BJ (cell line): ENCODE measurements at regions not wholly inside any gene's neighbourhood (a gene's known extent, or its start where the extent isn't known, plus 50 kb on each side); places are given as distances from the start of the nearest gene placed in this dataset.
"Not testable (repeated sequence)": the region's sequence is repeated elsewhere in the genome, so short reads cannot be mapped to it uniquely, and the experiment has no call there.

Experiments
- CTCF ChIA-PET: fragments of 350-600 bp; formaldehyde crosslinking; extraction: SDS; loops from one replicate; lab custom pipeline; 2021; ENCODE audit warnings: antibody characterized with exemption, inconsistent platforms; lab: Yijun Ruan, JAX
- POLR2A ChIA-PET: fragments of 300-600 bp; sonication (Branson Sonifier 250); formaldehyde crosslinking; extraction: SDS; loops from one replicate; lab custom pipeline; 2021; ENCODE audit warnings: antibody characterized with exemption; lab: Charles Lee
- DNase-seq: peaks from one replicate; pipeline ENCODE4 v3.0.0-alpha.2; 2011; ENCODE audit warnings: low read depth
- H3K27me3 ChIP-seq: 2 replicates; pipeline ENCODE4 v1.6.0; 2011; ENCODE audit warnings: low read length; ENCODE audit not compliant: control insufficient read depth, insufficient read depth
- H3K36me3 ChIP-seq: 2 replicates; pipeline ENCODE4 v1.5.1; 2011; ENCODE audit warnings: low read length; ENCODE audit not compliant: control insufficient read depth, insufficient read depth
- H3K4me3 ChIP-seq: 2 replicates; pipeline ENCODE4 v1.5.1; 2011; ENCODE audit warnings: low read depth, mild to moderate bottlenecking, control low read depth, low read length
- CTCF ChIP-seq: IDR thresholded peaks from 2 replicates; pipeline ENCODE4 v1.5.1; 2011; ENCODE audit warnings: low read depth, mild to moderate bottlenecking, control low read depth, inconsistent platforms, low read length, moderate library complexity; ENCODE audit not compliant: insufficient read depth

- no peak for DNase-seq
- POLR2A ChIA-PET, result no interaction called here
- Histone ChIP-seq H3K4me3 (no peak overlapping the region), H3K27me3 (no peaks in the 10 kb centered on the region), H3K36me3 (no peaks in the 10 kb centered on the region)
- TF ChIP-seq CTCF, result no peak
- CTCF ChIA-PET, result no interaction called here
These were observed 368.7 kb upstream of the PROX1 start for GRCh38 chr1:213619026-213619425.

- H3K36me3 ChIP-seq, result no peaks in the 10 kb centered on the region
- ChIA-PET POLR2A (no interaction called here), CTCF (no interaction called here)
- no peak overlapping the region for H3K4me3 ChIP-seq
- DNase-seq, result no peak
- TF ChIP-seq CTCF, result no peak
- H3K27me3 ChIP-seq, result no peaks in the 10 kb centered on the region
These were observed 366.7 kb upstream of the PROX1 start for GRCh38 chr1:213621077-213621476.

GRCh38 chr1:213622365-213623063 lies 365.3 kb upstream of the PROX1 start:
- POLR2A ChIA-PET, result no interaction called here
- no peak for TF ChIP-seq CTCF
- no peak for DNase-seq
- Histone ChIP-seq H3K27me3 (no peaks in the 10 kb centered on the region), H3K4me3 (no peak overlapping the region), H3K36me3 (no peaks in the 10 kb centered on the region)
- CTCF ChIA-PET, result no interaction called here

GRCh38 chr1:213623064-213623581 lies 364.6 kb upstream of the PROX1 start:
- no peak for DNase-seq
- ChIA-PET POLR2A (no interaction called here), CTCF (no interaction called here)

GRCh38 chr1:213623862-213624261 lies 363.9 kb upstream of the PROX1 start:
- TF ChIP-seq CTCF, result no peak
- ChIA-PET CTCF (no interaction called here), POLR2A (no interaction called here)
- H3K36me3 ChIP-seq, result no peaks in the 10 kb centered on the region
- H3K27me3 ChIP-seq, result no peaks in the 10 kb centered on the region
- DNase-seq, result no peak
- no peak overlapping the region for H3K4me3 ChIP-seq

More at GRCh38 chr1:213623064-213623581, 364.6 kb upstream of the PROX1 start:
- no peaks in the 10 kb centered on the region for H3K36me3 ChIP-seq
- H3K4me3 ChIP-seq, result no peak overlapping the region
- no peaks in the 10 kb centered on the region for H3K27me3 ChIP-seq
- TF ChIP-seq CTCF, result no peak

- DNase-seq, H3K36me3 ChIP-seq, H3K27me3 ChIP-seq, CTCF ChIA-PET, H3K4me3 ChIP-seq, POLR2A ChIA-PET: not testable (repeated sequence)
These were observed 351.0 kb upstream of the PROX1 start for GRCh38 chr1:213636778-213637177.
